IPS-NIHi11 (cell line): ENCODE measurements at regions not wholly inside any gene's neighbourhood (a gene's known extent, or its start where the extent isn't known, plus 50 kb on each side); places are given as distances from the start of the nearest gene placed in this dataset.

Source experiments
- DNase-seq: peaks from one replicate; pipeline ENCODE4 v3.0.0; 2012; ENCODE audit warnings: mixed read lengths, low spot score

DNA sequence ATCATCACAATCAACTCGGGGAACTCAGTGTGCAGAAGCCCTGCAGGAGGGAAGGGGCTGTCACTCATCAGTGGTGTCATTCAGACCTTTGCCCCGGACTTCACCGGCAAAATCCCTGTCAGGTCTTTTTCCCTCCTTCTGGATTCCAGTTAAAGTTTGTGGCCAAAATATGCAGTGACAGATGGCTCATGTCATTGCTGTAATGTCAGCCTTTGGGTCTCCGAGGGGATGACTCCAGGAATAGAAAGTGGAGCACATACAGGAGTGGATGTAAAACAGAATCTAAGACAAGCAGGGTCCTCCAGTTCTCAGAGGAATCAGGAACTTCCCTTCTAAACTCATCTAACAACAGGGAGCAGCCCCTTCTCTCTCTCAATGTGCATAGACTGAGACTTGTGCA is 130.3 kb upstream of the RASSF8 start:
- DNase-seq: no peak

DNA sequence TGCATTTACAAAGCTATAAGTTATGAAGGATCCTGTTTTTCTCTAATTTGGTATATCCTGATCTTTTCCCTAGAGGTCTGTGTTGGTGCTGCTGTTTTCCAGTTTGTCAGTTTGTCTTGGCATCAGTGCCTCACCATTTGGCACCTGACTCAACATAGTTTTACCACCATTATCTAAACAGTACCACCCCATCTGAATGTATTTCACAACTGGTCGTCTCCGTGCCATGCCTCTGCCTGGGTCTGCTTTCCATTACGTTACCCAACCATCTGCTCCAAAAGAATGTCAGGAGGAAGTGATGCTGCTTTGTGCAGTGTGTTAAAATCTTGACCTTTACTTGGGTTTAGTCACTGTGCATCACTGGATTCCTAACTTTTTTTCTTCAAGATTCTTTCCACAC is 129.3 kb upstream of the RASSF8 start:
- no peak for DNase-seq

DNA sequence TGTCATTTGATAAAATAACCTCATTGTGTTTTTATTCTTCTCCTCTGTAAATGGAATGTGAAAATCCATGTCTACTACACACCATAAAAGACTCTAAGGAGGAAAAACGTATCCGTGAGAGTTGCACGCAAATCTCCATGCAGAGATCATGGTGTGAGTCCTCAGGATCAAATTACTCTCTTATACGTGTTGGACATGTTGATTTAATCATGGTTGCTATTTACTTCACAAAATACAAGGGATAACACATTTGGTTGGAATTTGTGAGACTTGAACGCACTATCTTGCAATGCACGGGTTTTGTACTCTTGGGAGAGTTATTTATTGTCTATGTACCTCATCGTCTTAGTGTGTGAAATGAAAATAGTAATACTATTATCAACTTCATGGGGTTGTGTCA is 128.0 kb upstream of the RASSF8 start:
- no peak for DNase-seq

DNA sequence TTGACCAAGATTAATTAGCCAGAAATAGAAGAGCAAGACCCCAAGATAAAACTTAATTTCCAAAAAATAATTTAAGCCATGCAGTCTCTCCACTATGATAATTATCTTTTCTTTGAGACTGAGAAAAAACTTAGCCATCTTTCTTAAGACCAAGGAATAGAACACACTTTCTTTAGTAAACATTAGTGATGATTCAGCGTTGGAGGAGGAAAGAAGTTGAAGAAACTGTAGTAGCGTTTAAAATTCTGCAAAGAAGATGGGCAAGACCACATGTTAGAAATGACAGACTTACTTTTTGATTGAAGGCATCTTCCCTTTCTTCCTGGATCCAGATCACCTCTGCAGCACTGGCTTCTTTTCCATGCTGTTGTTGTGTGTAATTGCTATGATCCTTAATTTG is 124.8 kb upstream of the RASSF8 start:
- DNase-seq: no peak

DNA sequence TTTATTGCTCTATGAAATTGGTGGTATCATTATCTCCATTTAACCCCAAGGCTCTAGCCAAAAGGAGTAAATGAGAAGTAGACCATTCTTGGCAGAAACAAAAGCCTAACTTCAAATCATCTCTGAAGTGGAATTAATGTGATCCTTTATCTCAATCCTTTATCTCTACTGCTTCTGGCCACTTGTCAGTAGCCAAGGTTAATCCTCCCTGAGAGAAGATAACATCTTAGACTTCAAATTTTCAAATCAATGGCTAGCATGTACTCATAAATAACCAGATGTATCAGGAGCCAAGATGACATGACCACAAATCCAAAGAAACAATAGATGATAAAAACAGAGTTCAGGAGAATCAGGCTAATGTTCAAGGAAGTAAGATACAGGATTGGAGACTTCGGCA is 123.1 kb upstream of the RASSF8 start:
- DNase-seq: no peak

DNA sequence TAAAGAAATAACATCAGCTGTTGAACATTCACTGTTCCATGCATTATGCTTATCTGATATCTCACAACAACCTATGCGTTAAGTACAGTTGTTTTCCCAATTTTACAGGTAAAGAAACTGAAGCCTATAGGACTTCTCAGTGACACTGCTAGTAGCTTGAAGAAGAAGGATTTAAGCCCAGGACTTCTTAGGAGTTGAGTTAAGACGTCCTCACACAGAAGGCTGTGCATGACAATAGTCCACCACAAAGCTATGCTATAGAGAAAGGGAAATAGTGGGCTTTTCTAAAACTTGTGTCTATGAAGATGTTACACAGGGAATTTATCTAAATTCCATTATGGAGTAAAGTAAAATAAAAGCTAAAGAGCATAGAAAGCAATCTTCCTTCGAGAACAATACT is 120.5 kb upstream of the RASSF8 start:
- DNase-seq: no peak

DNA sequence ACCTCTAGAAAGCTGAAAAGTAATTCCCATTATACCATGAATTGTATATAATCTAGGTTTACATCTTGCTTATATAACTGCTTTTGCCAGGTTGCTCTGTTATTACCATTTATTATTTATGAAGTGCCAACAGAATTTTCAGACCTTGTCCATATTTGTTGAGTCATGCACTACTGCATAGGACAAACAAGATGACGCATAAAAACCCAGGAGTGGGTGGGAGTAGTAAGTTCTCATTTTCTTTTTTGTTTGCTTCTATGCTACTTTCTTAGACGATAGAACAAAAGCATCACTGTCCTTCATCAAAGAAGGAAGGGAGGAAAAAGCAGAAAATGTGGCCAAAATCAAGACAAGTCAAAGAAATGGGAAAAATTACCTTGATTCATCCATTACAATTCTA is 119.0 kb upstream of the RASSF8 start:
- DNase-seq: no peak

DNA sequence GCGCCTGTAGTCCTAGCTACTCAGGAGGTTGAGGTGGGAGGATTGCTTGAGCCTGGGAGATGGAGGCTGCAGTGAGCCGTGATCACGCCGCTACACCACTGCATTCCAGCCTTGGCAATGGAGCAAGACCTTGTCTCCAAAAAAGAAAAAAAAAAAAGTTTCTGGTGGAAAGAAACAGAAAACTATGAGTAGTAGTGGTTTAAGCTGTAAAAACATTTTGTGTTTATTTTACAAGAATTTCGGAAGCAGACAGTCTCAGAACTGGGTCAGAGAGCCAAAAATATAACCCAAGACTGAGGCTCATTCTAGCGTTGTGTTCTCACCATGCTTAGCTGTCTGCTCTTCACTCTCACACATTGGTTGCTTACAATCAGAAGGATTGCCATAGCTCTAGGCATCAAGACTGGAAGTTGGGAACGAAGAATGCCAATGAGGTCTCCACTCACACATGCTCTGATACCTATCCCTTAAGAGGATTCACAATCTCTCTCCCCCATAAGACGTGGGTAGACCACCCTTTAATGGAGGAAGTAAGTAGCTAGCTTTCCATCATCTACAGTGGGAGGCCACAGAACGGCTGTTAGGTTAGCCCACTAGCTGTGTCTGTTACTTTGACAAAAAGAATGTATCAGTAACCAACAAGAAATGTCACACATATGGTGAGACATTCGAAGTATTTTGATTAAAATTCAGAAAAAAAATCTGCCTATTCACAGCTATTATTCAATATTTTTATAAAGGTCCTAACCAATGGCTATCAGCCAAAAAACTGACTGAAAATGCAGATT is 117.6 kb upstream of the RASSF8 start:
- no peak for DNase-seq

DNA sequence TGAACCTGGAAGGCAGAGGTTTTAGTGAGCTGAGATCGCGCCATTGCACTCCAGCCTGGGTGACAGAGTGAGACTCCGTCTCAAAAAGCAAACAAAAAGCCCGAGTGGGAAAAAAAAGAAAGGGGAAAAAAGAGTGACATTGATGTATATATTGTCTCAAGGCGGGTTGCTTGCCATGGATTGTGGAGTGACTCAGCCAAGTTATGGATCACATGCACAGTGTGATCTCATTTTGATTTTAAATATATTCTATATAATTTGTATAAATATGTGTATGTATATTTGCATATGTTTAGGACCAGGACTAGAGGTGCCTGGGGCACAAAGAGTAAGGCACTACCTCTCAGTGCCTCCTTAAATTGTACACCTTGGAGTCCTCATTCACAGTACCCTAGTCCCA is 116.2 kb upstream of the RASSF8 start:
- no peak for DNase-seq

DNA sequence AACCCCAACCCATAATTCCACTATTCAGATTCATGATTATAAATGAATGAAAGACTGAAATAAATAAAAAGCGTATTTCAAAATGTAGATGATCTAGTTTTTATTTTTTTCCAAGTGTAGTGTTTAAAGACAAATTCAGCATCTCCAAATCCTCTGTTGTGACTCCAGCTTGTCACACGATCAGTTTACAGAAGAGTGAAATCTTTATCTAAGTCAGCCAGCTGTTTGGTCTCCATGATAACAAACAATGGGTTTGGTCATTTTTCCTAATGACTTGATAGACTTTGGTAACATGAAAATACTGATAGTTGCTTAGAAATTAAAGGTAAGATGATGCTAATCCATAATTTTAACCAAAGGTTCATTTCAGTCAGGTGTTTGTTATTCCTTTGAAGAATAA is 114.5 kb upstream of the RASSF8 start:
- DNase-seq: no peak

DNA sequence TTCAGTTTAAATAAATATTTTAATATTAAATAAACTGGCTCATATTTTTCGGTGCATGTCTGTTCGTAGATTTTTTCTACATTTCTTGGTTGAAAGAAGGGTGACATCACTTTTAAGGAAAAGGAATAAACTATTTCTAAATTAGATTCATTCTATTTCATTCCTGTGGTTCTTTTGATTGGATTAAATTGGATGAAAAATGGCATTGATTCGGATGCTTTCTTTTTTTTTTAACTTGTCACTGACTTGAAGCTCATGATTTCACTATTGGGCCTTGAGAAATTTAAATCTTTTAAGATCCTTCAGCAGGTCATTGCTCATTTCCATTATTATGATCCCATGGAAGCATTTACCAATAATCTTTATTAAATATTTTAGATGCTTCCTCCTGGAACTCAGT is 113.1 kb upstream of the RASSF8 start:
- DNase-seq: no peak

DNA sequence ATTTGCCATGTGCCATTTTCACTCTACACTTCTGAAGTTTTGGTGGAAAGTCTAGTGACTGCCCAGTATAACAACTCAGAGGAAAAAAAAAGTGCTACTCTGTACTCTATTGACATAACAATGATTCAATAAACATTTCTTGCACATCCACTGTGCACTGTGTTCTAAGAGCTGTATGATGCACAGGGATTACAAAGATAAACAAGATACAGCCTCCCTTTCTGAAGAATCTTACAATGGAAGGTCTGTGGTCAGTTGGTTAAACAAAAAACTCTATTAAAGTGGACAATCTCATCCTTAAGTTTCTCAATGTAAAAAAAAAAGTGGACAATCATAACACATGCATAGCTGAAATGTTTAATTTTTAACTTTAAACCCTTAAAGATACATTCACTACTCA is 105.7 kb upstream of the RASSF8 start:
- no peak for DNase-seq

DNA sequence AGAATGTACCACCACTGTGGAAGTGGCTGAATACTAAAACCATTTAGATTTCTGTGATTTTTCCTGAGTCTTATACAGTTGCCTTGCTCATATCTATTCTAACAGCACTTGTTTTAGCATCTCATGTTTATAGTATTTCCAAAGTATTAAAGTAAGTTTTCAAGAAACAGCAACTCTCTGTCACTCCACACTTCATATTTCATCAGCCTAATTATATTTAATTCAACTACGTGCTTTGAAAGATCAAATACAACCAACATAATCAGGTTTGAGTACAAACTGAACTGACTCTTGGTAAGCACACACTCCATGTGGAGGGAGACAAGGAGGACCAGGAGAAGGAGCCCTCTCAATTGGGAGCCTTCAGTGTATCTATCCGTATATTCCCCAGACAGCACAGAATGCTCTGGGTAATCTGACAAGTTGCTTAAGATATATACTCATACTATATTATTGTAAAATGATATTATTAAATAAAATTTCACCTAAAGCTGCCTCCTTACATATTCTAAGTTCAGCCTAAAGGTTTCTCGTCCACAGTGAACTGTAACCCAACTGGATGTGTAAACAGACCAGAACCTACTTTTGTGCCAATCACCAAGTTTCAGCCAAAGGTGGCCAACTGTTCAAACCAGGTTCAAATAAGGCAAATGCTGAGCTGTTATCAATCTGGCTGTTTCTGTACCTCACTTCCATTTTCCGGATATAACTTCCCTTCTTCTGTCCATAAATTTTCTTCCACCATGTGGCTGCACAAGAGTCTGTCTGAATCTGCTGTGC is 105.0 kb upstream of the RASSF8 start:
- no peak for DNase-seq

DNA sequence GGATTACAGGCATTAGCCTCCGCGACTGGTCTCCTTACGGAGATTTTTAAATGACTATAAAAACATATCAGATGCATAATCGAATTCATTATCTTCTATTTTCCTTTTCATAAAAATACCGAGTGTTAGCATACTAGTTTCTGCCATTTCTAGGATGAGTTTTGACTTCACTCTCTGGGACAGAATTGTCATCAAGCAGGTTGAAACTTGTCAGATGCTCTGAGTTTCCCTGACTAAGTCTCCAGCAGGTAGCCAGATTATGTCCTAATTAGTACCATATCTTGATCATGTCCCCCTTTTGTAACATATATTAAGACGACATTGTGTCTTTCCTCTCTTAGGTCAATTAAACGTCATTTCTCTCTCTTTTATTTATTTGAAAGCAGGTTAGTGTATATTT is 103.5 kb upstream of the RASSF8 start:
- DNase-seq: no peak

DNA sequence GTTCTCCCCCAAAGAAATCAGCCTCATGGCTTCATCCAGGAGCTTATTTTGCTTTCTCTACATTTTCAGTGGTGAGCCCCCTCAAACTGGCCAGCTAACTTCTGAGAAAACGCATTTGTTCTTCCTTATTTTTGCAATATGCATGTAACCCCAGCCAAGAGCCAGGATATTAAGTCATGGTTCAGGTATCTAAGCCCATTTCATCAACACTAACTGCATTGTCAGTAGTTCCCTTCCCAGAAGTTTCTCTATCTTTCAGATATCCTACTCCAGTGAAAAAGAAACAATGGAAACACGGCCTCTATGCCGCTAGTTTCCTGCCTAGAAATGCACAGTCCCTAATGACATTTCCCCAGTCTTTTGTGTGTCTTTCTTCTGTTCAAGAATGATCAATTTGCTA is 102.8 kb upstream of the RASSF8 start:
- no peak for DNase-seq

DNA sequence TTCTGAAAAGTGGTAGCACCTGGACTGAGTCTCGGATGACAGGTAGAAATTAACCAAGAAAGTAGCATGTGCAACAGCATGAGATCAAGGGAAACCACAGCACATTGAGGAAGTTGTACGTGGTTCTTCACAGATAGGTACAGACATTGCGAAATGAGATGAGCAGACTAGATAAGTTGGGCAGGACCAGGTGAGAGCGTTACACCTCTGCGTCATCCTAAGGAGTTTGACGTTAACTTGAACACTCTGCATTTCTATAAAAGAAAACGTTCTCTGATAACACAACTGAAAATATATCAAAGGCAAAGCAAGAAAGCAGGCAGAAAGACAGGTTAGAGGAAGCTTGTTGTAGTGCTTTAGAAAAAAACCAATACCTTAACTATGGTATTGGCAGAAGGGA is 98.5 kb upstream of the RASSF8 start:
- DNase-seq: no peak

DNA sequence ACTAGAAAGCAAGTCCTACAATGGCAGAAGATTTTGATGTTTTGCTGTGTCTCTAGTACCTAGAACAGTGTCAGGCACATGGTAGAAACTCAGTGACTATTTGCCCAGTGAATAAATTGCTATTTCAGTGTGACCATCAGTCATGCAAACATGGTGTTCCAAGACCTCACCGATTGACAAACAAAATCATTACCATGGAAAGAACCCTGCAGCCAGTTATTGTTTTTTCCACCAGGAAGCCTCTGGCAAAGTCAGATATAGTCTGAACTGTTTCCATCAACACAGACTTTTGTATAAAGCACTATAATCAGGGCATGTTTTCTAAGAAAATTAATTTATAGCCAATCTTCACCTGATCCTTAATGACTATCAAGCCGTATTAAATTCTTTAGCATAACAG is 97.3 kb upstream of the RASSF8 start:
- no peak for DNase-seq

DNA sequence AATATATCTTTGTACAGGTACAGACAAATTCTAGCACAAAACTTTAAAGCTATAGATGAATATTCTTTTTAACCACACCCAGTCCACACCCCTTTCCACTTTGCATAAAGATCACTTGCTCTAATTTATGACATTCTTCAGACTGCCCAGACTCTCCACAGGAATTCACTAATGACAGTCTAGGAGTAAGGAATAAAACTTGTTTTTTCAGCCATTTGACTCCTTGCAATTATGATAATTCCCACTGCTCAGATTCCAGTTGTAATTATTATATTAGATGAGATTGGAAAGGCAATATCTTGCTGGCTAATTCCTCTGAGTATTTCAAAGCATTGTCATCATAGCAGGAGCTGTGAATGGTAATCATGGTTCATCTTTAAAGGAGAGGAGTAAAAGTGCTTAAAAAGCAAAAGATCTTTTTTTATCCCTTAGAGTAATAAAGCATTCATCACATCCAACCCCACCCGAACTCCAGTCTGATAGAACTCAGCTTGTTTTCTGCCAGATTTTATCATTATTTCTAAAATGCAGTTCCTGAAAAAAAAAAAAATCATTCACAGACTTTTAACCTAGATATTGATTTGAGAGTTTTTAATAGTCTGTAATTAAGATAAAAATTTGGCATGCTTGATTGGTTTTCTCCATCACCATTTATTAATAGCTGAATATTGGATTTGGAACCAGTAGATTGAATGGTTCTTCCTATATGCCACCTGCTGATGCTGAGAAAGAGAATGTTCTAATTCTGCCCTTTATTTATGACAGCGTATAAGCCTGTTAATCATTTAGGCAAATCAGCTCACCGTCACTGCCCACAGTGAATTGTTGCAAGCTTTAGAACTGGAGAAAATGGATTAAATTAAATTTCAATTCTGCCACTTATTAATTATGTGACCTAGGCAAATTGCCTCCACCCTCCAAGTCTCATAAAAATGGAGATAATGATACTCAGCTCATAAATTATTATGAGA is 93.9 kb upstream of the RASSF8 start:
- DNase-seq: no peak

DNA sequence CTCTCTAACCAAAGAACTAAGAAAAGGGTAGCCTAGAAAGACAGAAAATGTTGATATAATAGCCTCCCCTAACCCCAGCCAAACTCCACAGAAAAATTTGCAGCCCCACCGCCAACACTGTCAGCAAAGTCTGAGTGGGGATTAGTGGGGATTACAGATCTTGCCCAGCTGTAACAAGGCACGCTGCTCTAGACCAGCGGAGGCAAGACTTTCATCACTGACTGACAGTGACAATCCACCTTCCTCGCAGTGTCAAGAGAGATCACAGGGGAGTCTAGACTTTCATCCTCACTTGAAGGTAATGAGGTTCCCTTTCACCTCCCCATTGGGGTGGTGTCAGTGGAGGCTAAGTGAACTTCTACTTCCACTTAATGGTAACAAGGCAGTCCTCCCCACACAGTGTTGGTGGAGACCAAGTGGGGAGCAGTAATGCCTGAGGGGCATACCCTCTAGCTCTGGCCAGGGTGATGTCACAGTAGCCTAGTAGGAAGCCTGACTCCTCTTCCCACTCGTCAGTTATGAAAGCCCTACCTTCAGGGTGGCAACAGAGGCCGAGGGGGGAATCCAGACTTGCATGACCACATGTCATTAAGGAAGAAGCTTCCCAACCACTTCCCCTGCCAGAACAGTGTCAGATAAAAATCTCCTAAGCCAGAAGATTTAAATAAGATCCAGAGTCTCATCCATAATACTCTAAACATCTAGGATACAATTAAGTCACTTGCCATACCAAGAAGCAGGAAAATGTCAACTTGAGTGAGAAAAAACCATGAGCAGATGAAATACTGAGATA is 91.7 kb upstream of the RASSF8 start:
- DNase-seq: no peak

DNA sequence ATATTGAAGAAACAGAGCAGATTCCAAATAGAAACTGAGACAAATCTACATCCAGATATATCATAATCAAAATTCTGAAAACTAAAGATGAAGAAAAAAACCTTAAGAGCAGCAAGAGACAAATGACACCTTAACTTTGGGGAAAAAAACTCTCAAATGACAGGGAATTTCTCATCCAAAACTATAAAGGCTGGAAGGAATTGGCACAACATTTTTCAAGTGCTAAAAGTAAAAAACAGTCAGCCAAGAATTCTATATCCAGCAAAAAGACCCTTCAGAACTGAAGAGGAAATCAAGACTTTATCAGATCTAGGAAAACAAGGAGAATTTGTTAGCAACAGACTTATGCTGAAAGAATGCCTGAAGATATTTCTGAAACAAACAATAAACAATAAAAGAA is 90.3 kb upstream of the RASSF8 start:
- no peak for DNase-seq

DNA sequence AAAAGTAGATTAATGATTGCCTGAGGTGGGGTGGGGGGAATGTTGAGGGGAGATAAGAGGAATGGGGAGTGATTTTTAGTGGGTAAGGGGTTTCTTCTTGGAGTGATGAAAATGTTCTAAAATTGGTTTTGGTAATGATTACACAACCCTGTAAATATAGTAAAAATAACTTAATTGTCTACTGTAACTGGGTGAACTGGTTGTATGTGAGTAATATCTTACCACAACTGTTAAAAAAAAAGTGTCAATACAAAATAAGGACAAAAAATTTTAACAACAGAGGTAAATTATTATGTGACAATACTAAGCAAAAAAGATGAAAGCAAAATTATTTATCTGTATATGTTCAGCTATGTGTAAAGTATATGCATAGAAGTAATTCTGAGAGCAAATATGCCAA is 86.3 kb upstream of the RASSF8 start:
- DNase-seq: no peak

DNA sequence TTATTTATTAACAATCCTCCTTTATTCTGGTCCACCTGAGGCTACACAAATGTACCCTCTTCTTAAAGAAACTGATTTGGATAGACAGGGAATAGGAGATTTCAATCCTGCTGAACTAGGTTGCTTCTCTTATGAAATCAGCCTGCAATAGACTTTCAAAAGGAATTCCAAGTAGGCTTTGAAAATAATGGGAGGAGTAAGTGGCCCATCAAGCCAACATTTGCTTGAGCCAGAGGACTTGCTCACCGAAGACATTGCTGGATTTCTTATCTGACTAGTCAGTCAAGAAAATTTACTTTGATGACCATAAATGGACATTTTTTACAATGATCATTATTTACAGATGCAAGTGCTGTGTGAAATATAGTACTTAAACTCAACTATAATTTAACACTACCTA is 82.8 kb upstream of the RASSF8 start:
- DNase-seq: no peak
